ENCODE measurements at regions not wholly inside any gene's neighbourhood (a gene's known extent, or its start where the extent isn't known, plus 50 kb on each side); places are given as distances from the start of the nearest gene placed in this dataset.

- TF ChIP-seq, protein P1, sequence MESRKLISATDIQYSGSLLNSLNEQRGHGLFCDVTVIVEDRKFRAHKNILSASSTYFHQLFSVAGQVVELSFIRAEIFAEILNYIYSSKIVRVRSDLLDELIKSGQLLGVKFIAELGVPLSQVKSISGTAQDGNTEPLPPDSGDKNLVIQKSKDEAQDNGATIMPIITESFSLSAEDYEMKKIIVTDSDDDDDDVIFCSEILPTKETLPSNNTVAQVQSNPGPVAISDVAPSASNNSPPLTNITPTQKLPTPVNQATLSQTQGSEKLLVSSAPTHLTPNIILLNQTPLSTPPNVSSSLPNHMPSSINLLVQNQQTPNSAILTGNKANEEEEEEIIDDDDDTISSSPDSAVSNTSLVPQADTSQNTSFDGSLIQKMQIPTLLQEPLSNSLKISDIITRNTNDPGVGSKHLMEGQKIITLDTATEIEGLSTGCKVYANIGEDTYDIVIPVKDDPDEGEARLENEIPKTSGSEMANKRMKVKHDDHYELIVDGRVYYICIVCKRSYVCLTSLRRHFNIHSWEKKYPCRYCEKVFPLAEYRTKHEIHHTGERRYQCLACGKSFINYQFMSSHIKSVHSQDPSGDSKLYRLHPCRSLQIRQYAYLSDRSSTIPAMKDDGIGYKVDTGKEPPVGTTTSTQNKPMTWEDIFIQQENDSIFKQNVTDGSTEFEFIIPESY (IDR thresholded peaks at IDR 0.05), result no peak
- TF ChIP-seq FOXA1 (IDR thresholded peaks at IDR 0.05), result no peak
Observed at GRCh38 chr11:112499153-112499880, 238.7 kb upstream of the PLET1 start (continued).

GRCh38 chr11:112499881-112500204, 239.2 kb upstream of the PLET1 start:
- Histone ChIP-seq H3K27ac (ENCODE audit: low read depth in 1 of 2, low read length in 2 of 2) (no peak overlapping the region), H3K4me3 (ENCODE audit: low read depth in 1 of 3, low read length in 3 of 3) (no peak overlapping the region), H3K9me3 (ENCODE audit: control insufficient read depth in 4 of 4, low read length in 3 of 4) (no peaks in the 10 kb centered on the region), H3K4me1 (ENCODE audit: control insufficient read depth in 4 of 4, insufficient read depth in 4 of 4, low read length in 3 of 4) (no peaks in the 10 kb centered on the region), H3K36me3 (ENCODE audit: control insufficient read depth in 4 of 4, insufficient read depth in 3 of 4, low read depth in 1 of 4, low read length in 3 of 4) (no peaks in the 10 kb centered on the region), H3K9ac (ENCODE audit: low read depth in 1 of 2, low read length in 2 of 2) (no peak overlapping the region), H3K27me3 (ENCODE audit: control insufficient read depth in 4 of 4, insufficient read depth in 4 of 4, low read length in 3 of 4) (no peaks in the 10 kb centered on the region)
- 90% methylated on average over 10 of the region's 10 CpGs for WGBS
- no peak for TF ChIP-seq EGR1 (IDR thresholded peaks at IDR 0.05; ENCODE audit: low read depth in 2 of 2)
- no peak for TF ChIP-seq HNF4A (conservative IDR thresholded peaks at IDR 0.05)
- TF ChIP-seq, protein P1 (IDR thresholded peaks at IDR 0.05), result no peak
- no peak for TF ChIP-seq RAD21 (IDR thresholded peaks at IDR 0.05)
- no peak for TF ChIP-seq GABPA (IDR thresholded peaks at IDR 0.05 in 1 of 2, conservative IDR thresholded peaks at IDR 0.05 in 1 of 2)
- TF ChIP-seq, protein P2, sequence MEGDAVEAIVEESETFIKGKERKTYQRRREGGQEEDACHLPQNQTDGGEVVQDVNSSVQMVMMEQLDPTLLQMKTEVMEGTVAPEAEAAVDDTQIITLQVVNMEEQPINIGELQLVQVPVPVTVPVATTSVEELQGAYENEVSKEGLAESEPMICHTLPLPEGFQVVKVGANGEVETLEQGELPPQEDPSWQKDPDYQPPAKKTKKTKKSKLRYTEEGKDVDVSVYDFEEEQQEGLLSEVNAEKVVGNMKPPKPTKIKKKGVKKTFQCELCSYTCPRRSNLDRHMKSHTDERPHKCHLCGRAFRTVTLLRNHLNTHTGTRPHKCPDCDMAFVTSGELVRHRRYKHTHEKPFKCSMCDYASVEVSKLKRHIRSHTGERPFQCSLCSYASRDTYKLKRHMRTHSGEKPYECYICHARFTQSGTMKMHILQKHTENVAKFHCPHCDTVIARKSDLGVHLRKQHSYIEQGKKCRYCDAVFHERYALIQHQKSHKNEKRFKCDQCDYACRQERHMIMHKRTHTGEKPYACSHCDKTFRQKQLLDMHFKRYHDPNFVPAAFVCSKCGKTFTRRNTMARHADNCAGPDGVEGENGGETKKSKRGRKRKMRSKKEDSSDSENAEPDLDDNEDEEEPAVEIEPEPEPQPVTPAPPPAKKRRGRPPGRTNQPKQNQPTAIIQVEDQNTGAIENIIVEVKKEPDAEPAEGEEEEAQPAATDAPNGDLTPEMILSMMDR (IDR thresholded peaks at IDR 0.05; ENCODE audit: low read depth, low read length, missing input control), result no peak
- no peak for TF ChIP-seq FOXA2 (IDR thresholded peaks at IDR 0.05)
- TF ChIP-seq REST (IDR thresholded peaks at IDR 0.05), result no peak
- DNase-seq (ENCODE audit: low spot score), result no peak

DNA sequence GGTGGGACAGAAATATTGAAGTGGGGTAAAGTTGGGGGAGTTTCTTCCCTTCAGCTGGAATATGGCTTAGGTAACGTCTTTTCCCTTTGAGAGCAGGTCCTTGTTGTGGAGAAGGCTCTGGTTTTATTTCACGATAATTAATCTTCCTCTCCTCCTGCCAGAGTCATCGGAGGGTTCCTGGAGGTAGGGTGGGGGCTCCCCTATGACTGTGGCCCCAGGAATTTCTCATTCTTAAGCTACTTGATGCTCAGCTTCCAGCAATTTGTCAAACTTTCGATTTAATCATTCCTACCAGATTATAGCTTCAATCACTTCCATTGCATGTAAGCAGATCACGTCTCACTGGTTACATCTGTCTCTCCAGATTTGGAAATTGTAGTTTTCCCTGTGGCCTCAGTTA, 242.8 kb upstream of the PLET1 start:
- H3K9me3 ChIP-seq (ENCODE audit: control insufficient read depth in 4 of 4, low read length in 3 of 4), result no peaks in the 10 kb centered on the region
- H3K27me3 ChIP-seq (ENCODE audit: control insufficient read depth in 4 of 4, insufficient read depth in 4 of 4, low read length in 3 of 4), result no peaks in the 10 kb centered on the region
- WGBS, result 78% methylated on average over 5 of the region's 5 CpGs
- H3K27ac ChIP-seq (ENCODE audit: low read depth in 1 of 2, low read length in 2 of 2), result no peak overlapping the region
- no peak for DNase-seq (ENCODE audit: low spot score)
- H3K4me3 ChIP-seq (ENCODE audit: low read depth in 1 of 3, low read length in 3 of 3), result no peak overlapping the region
- H3K36me3 ChIP-seq (ENCODE audit: control insufficient read depth in 4 of 4, insufficient read depth in 3 of 4, low read depth in 1 of 4, low read length in 3 of 4), result no peaks in the 10 kb centered on the region
- no peak overlapping the region for H3K9ac ChIP-seq (ENCODE audit: low read depth in 1 of 2, low read length in 2 of 2)
- no peaks in the 10 kb centered on the region for H3K4me1 ChIP-seq (ENCODE audit: control insufficient read depth in 4 of 4, insufficient read depth in 4 of 4, low read length in 3 of 4)
- TF ChIP-seq, protein P1 (IDR thresholded peaks at IDR 0.05), result no peak
- TF ChIP-seq RXRA (IDR thresholded peaks at IDR 0.05) (no peak), SP1 (IDR thresholded peaks at IDR 0.05) (no peak), MAX (IDR thresholded peaks at IDR 0.05) (no peak), REST (IDR thresholded peaks at IDR 0.05) (no peak), NR2F2 (IDR thresholded peaks at IDR 0.05) (no peak)

Measured in liver (tissue), 8 donors.